IPS-NIHi11 (cell line): ENCODE measurements at regions not wholly inside any gene's neighbourhood (a gene's known extent, or its start where the extent isn't known, plus 50 kb on each side); places are given as distances from the start of the nearest gene placed in this dataset.

Experiments used
- DNase-seq: peaks from one replicate; pipeline ENCODE4 v3.0.0; 2012; ENCODE audit warnings: mixed read lengths, low spot score

GRCh38 chr5:175037820-175038219 is 313.4 kb downstream of the MSX2 start:
- no peak for DNase-seq

- DNase-seq = no peak
These were observed 311.6 kb downstream of the MSX2 start for GRCh38 chr5:175035882-175036533.

- DNase-seq = no peak
These were observed 310.5 kb downstream of the MSX2 start for GRCh38 chr5:175034924-175035323.

GRCh38 chr5:175032741-175033151 is 308.4 kb downstream of the MSX2 start:
- no peak for DNase-seq

GRCh38 chr5:175032013-175032412 is 307.6 kb downstream of the MSX2 start:
- DNase-seq = no peak

- no peak for DNase-seq
These were observed 303.0 kb downstream of the MSX2 start for GRCh38 chr5:175027390-175027789.

- DNase-seq = no peak
These were observed 300.7 kb downstream of the MSX2 start for GRCh38 chr5:175025077-175025476.

GRCh38 chr5:175021841-175022625 is 297.7 kb downstream of the MSX2 start:
- no peak for DNase-seq

GRCh38 chr5:175021321-175021720 is 296.9 kb downstream of the MSX2 start:
- no peak for DNase-seq

- DNase-seq = no peak
These were observed 290.8 kb downstream of the MSX2 start for GRCh38 chr5:175015028-175015685.

GRCh38 chr5:175013251-175013650 is 288.9 kb downstream of the MSX2 start:
- DNase-seq = no peak

- no peak for DNase-seq
These were observed 287.9 kb downstream of the MSX2 start for GRCh38 chr5:175012267-175012666.

GRCh38 chr5:175003531-175003930 is 279.1 kb downstream of the MSX2 start:
- DNase-seq = no peak

GRCh38 chr5:175001876-175002645 is 277.7 kb downstream of the MSX2 start:
- DNase-seq = no peak

- DNase-seq = no peak
These were observed 276.9 kb downstream of the MSX2 start for GRCh38 chr5:175001311-175001710.

GRCh38 chr5:174999581-174999980 is 275.2 kb downstream of the MSX2 start:
- DNase-seq = no peak

- DNase-seq = no peak
These were observed 273.8 kb downstream of the MSX2 start for GRCh38 chr5:174998131-174998730.

- DNase-seq = no peak
These were observed 273.3 kb downstream of the MSX2 start for GRCh38 chr5:174997688-174998087.

- DNase-seq = no peak
These were observed 272.6 kb downstream of the MSX2 start for GRCh38 chr5:174996941-174997340.

- no peak for DNase-seq
These were observed 271.4 kb downstream of the MSX2 start for GRCh38 chr5:174995827-174996226.

GRCh38 chr5:174991847-174992246 is 267.5 kb downstream of the MSX2 start:
- DNase-seq = no peak

- no peak for DNase-seq
These were observed 266.5 kb downstream of the MSX2 start for GRCh38 chr5:174990909-174991308.
